Progenitor cell of endocrine pancreas (in vitro differentiated cells): ENCODE measurements at regions not wholly inside any gene's neighbourhood (a gene's known extent, or its start where the extent isn't known, plus 50 kb on each side); places are given as distances from the start of the nearest gene placed in this dataset.

Experiments
- DNase-seq: peaks from one replicate; pipeline ENCODE4 v3.0.0; 2021; ENCODE audit warnings: low spot score; ENCODE audit not compliant: unreplicated experiment
- H3K27ac Mint-ChIP-seq: 2 replicates; pipeline ENCODE4 v1.8.0; 2021; ENCODE audit warnings: mild to moderate bottlenecking, moderate library complexity, mixed read lengths
- H3K27me3 Mint-ChIP-seq: 2 replicates; pipeline ENCODE4 v1.8.0; 2021; ENCODE audit warnings: mixed read lengths
- H3K36me3 Mint-ChIP-seq: 2 replicates; pipeline ENCODE4 v1.8.0; 2022; ENCODE audit warnings: mixed read lengths; ENCODE audit not compliant: insufficient read depth
- H3K4me1 Mint-ChIP-seq: 2 replicates; pipeline ENCODE4 v1.8.0; 2021; ENCODE audit warnings: low read depth, mixed read lengths
- H3K4me3 Mint-ChIP-seq: 2 replicates; pipeline ENCODE4 v1.8.0; 2021; ENCODE audit warnings: low read depth, mild to moderate bottlenecking, moderate library complexity, mixed read lengths
- H3K9me3 Mint-ChIP-seq: 2 replicates; pipeline ENCODE4 v1.8.0; 2021; ENCODE audit warnings: low read depth, mixed read lengths
- CTCF ChIP-seq: fragments of 200-600 bp; sonication (generic); IDR thresholded peaks from one replicate; pipeline ENCODE4 v1.5.0; 2021; ENCODE audit warnings: antibody characterized with exemption, mild to moderate bottlenecking; ENCODE audit not compliant: unreplicated experiment

GRCh38 chr21:27646691-27647090 is 679.8 kb upstream of the ADAMTS5 start:
- Mint-ChIP-seq H3K27ac (no peak overlapping the region), H3K27me3 (no peaks in the 10 kb centered on the region), H3K36me3 (no peaks in the 10 kb centered on the region), H3K4me3 (no peak overlapping the region), H3K4me1 (peaks cover 1% of the 10 kb centered on the region), H3K9me3 (peaks cover 9% of the 10 kb centered on the region)
- no peak for TF ChIP-seq CTCF
- DNase-seq, result no peak

DNA sequence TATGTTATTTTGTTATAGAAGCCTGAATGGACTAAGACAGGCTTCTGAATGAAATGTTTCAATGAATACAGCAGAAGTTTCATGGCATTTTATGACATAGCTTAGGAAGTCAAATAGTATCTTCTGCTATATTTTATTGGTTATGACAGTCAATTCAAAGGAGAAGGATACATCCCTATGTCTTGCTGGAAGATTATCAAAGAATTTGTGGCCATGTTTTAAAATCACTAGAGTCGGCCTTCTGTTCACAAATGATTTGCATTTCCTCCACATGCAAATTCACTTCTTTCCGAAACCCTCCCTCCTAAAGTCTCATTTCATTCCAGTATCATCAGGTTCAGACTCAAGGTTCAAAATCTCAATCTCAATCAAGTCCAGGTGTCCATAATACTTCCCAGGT is 679.2 kb upstream of the ADAMTS5 start:
- no peak overlapping the region for H3K4me3 Mint-ChIP-seq
- no peak for DNase-seq
- H3K27ac Mint-ChIP-seq, result no peak overlapping the region
- H3K9me3 Mint-ChIP-seq, result peaks cover 9% of the 10 kb centered on the region
- H3K36me3 Mint-ChIP-seq, result no peaks in the 10 kb centered on the region
- no peaks in the 10 kb centered on the region for H3K27me3 Mint-ChIP-seq
- H3K4me1 Mint-ChIP-seq, result peaks cover 1% of the 10 kb centered on the region
- TF ChIP-seq CTCF, result no peak

GRCh38 chr21:27645285-27645684 is 678.4 kb upstream of the ADAMTS5 start:
- Mint-ChIP-seq H3K4me3 (no peak overlapping the region), H3K9me3 (peaks cover 3% of the 10 kb centered on the region), H3K27me3 (no peaks in the 10 kb centered on the region), H3K27ac (no peak overlapping the region), H3K4me1 (peaks cover 1% of the 10 kb centered on the region), H3K36me3 (no peaks in the 10 kb centered on the region)
- DNase-seq, result no peak
- TF ChIP-seq CTCF, result no peak

GRCh38 chr21:27643326-27643725 is 676.4 kb upstream of the ADAMTS5 start:
- Mint-ChIP-seq H3K27me3 (no peaks in the 10 kb centered on the region), H3K4me3 (no peak overlapping the region), H3K4me1 (peaks cover 1% of the 10 kb centered on the region), H3K27ac (no peak overlapping the region), H3K36me3 (no peaks in the 10 kb centered on the region), H3K9me3 (peaks cover 3% of the 10 kb centered on the region)
- DNase-seq, result no peak
- no peak for TF ChIP-seq CTCF

- no peak overlapping the region for H3K27ac Mint-ChIP-seq
- H3K4me3 Mint-ChIP-seq, result no peak overlapping the region
- H3K27me3 Mint-ChIP-seq, result no peaks in the 10 kb centered on the region
- H3K36me3 Mint-ChIP-seq, result no peaks in the 10 kb centered on the region
- no peak for TF ChIP-seq CTCF
- no peaks in the 10 kb centered on the region for H3K4me1 Mint-ChIP-seq
- DNase-seq, result no peak
- H3K9me3 Mint-ChIP-seq, result peaks cover 3% of the 10 kb centered on the region
These were observed 672.4 kb upstream of the ADAMTS5 start for GRCh38 chr21:27639286-27639685.

GRCh38 chr21:27636656-27637055 is 669.8 kb upstream of the ADAMTS5 start:
- H3K4me1 Mint-ChIP-seq, result no peaks in the 10 kb centered on the region
- H3K9me3 Mint-ChIP-seq, result no peaks in the 10 kb centered on the region
- TF ChIP-seq CTCF, result no peak
- no peak for DNase-seq
- H3K36me3 Mint-ChIP-seq, result no peaks in the 10 kb centered on the region
- no peak overlapping the region for H3K4me3 Mint-ChIP-seq
- no peaks in the 10 kb centered on the region for H3K27me3 Mint-ChIP-seq
- no peak overlapping the region for H3K27ac Mint-ChIP-seq
